ENCODE measurements at regions not wholly inside any gene's neighbourhood (a gene's known extent, or its start where the extent isn't known, plus 50 kb on each side); places are given as distances from the start of the nearest gene placed in this dataset.

DNA sequence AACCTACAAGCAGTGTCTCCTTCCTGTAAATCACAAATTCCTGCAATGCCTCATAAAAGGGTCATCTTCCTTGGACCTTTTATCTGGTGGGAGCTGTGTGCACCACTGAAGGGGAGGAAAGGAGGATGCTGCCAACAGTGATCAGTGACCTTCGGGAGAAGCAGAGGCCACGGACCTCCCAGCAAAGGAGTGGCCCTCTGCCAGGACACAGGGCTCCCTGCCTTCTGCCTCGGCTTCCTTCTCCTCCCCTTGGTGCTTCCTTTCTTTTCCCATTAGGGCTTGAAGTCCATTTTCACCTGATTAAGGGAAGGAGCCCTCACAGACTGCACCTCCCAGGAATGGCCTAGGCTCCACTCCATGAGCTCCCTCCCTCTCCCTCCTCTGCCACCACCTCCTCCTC, 85.3 kb upstream of the ITGA6 start:
- no peak for TF ChIP-seq CTCF (IDR thresholded peaks at IDR 0.05)
- TF ChIP-seq, protein P1, sequence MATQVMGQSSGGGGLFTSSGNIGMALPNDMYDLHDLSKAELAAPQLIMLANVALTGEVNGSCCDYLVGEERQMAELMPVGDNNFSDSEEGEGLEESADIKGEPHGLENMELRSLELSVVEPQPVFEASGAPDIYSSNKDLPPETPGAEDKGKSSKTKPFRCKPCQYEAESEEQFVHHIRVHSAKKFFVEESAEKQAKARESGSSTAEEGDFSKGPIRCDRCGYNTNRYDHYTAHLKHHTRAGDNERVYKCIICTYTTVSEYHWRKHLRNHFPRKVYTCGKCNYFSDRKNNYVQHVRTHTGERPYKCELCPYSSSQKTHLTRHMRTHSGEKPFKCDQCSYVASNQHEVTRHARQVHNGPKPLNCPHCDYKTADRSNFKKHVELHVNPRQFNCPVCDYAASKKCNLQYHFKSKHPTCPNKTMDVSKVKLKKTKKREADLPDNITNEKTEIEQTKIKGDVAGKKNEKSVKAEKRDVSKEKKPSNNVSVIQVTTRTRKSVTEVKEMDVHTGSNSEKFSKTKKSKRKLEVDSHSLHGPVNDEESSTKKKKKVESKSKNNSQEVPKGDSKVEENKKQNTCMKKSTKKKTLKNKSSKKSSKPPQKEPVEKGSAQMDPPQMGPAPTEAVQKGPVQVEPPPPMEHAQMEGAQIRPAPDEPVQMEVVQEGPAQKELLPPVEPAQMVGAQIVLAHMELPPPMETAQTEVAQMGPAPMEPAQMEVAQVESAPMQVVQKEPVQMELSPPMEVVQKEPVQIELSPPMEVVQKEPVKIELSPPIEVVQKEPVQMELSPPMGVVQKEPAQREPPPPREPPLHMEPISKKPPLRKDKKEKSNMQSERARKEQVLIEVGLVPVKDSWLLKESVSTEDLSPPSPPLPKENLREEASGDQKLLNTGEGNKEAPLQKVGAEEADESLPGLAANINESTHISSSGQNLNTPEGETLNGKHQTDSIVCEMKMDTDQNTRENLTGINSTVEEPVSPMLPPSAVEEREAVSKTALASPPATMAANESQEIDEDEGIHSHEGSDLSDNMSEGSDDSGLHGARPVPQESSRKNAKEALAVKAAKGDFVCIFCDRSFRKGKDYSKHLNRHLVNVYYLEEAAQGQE (IDR thresholded peaks at IDR 0.05; ENCODE audit: insufficient read depth in 1 of 2, low read depth in 2 of 2, low read length in 1 of 2) = no peak
- TF ChIP-seq POLR2AphosphoS5 (IDR thresholded peaks at IDR 0.05; ENCODE audit: low read depth, low read length) = no peak
- TF ChIP-seq TCF7L2 (IDR thresholded peaks at IDR 0.05; ENCODE audit: low read depth, low read length) = no peak
- no peak for TF ChIP-seq SIN3A (IDR thresholded peaks at IDR 0.05; ENCODE audit: borderline replicate concordance, insufficient read depth, low read depth, low read length)
- ATAC-seq (no peak), DNase-seq (ENCODE audit: low read depth, low spot score) (no peak)
- POLR2A ChIA-PET = no interaction called here
- peaks cover 12% of the 10 kb centered on the region; the same call in 1 of the 2 replicates for H3K4me1 ChIP-seq (ENCODE audit: control insufficient read depth, insufficient read depth, low read length)
- CTCF ChIA-PET = no interaction called here
- no peaks in the 10 kb centered on the region for H3K36me3 ChIP-seq (ENCODE audit: control insufficient read depth, insufficient read depth, low read length)
- no peak overlapping the region for H3K27ac ChIP-seq (ENCODE audit: low read length)
- intact Hi-C loops (cut with micrococcal nuclease; ENCODE audit: unreplicated experiment) (no loop called here), in situ Hi-C loops (cut with HindIII; ENCODE audit: low pct_unique_long_range_greater_than_20kb, low sequenced_read_pairs) (no loop called here)
- no TSS peak for BruUV-seq (replicated peaks)
- no peaks in the 10 kb centered on the region; the same call in 1 of the 2 replicates for H3K9me3 ChIP-seq (ENCODE audit: control insufficient read depth, insufficient read depth, low read depth, low read length)
- H3K27me3 ChIP-seq (ENCODE audit: control insufficient read depth, insufficient read depth, low read length) = no peaks in the 10 kb centered on the region; the same call in 1 of the 2 replicates
- H3K4me3 ChIP-seq (ENCODE audit: low read depth in 2 of 2, low read length in 2 of 2) = no peak overlapping the region

- intact Hi-C loops (cut with micrococcal nuclease; ENCODE audit: unreplicated experiment) (no loop called here), in situ Hi-C loops (cut with HindIII; ENCODE audit: low pct_unique_long_range_greater_than_20kb, low sequenced_read_pairs) (no loop called here)
- no peak for DNase-seq (ENCODE audit: low read depth, low spot score)
- ChIA-PET POLR2A (no interaction called here), CTCF (no interaction called here)
- no peaks in the 10 kb centered on the region for H3K36me3 ChIP-seq (ENCODE audit: control insufficient read depth, insufficient read depth, low read length)
- TF ChIP-seq, protein P1 (IDR thresholded peaks at IDR 0.05; ENCODE audit: insufficient read depth in 1 of 2, low read depth in 2 of 2, low read length in 1 of 2) = no peak
- TF ChIP-seq TCF7L2 (IDR thresholded peaks at IDR 0.05; ENCODE audit: low read depth, low read length) (no peak), SIN3A (IDR thresholded peaks at IDR 0.05; ENCODE audit: borderline replicate concordance, insufficient read depth, low read depth, low read length) (no peak), POLR2AphosphoS5 (IDR thresholded peaks at IDR 0.05; ENCODE audit: low read depth, low read length) (no peak), CTCF (IDR thresholded peaks at IDR 0.05) (no peak)
- peaks cover 12% of the 10 kb centered on the region; the same call in 1 of the 2 replicates for H3K4me1 ChIP-seq (ENCODE audit: control insufficient read depth, insufficient read depth, low read length)
- no peaks in the 10 kb centered on the region; the same call in 1 of the 2 replicates for H3K9me3 ChIP-seq (ENCODE audit: control insufficient read depth, insufficient read depth, low read depth, low read length)
- no TSS peak for BruUV-seq (replicated peaks)
- H3K27me3 ChIP-seq (ENCODE audit: control insufficient read depth, insufficient read depth, low read length) = no peaks in the 10 kb centered on the region; the same call in 1 of the 2 replicates
- no peak overlapping the region for H3K4me3 ChIP-seq (ENCODE audit: low read depth in 2 of 2, low read length in 2 of 2)
- H3K27ac ChIP-seq (ENCODE audit: low read length) = no peak overlapping the region
- ATAC-seq = no peak
Measured at GRCh38 chr2:172342611-172343010, 84.8 kb upstream of the ITGA6 start.

Data from Panc1 (cell line).